GM19240 (cell line): ENCODE measurements at regions not wholly inside any gene's neighbourhood (a gene's known extent, or its start where the extent isn't known, plus 50 kb on each side); places are given as distances from the start of the nearest gene placed in this dataset.

Source experiments
- DNase-seq: peaks from one replicate; pipeline ENCODE4 v3.0.0; 2011; ENCODE audit warnings: low spot score; ENCODE audit not compliant: insufficient read length

- DNase-seq = peak; percentile 39
Observed at GRCh38 chrX:69028006-69028760, 137.1 kb downstream of the PJA1 start.

DNA sequence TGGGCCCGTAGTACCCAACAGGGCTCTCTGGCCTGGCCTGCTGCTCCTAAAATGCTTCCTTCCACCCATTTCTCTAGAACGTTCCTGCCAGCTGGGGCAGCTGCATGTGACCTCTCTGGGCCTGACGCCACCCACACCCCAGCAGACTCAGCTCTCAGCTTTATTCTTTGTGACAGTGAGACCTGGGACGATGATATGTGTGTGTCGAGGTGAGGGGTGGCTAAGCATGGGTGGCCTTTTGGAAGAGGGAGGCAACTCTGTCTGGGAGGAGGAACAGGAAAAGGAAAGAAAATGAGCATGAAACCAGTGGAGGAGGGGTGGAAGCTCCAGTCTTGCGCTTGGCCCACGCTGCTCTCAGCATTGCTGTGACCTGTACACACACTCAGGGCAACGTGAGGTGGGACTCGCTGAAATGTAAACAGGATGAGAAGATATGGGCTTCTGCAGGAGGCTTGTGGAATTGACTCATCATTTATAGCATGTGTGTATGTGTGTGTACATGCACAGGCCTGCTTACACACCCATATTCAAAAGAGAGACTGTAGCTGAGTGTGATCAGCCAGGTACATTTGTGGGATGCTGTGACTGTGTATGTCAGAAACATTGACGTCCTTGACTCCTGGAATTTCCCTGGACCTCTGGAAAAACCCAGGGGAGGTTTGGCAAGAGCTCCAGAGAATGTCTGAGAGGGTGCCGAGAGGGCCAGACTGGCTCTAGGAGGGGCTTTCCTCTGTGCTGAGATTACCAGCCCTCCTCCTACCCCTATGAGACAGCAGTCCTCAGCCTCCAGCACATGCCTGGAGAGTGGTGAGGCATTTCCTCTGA is 137.9 kb downstream of the PJA1 start:
- no peak for DNase-seq

GRCh38 chrX:69025802-69026301 is 139.4 kb downstream of the PJA1 start:
- no peak for DNase-seq

- DNase-seq = no peak
Observed at GRCh38 chrX:69024931-69025330, 140.3 kb downstream of the PJA1 start.

- no peak for DNase-seq
Observed at GRCh38 chrX:69024161-69024736, 141.0 kb downstream of the PJA1 start.

GRCh38 chrX:69022430-69022829 is 142.8 kb downstream of the PJA1 start:
- DNase-seq = no peak

GRCh38 chrX:69021141-69021960 is 143.9 kb downstream of the PJA1 start:
- no peak for DNase-seq

- DNase-seq = no peak
Observed at GRCh38 chrX:69020316-69020715, 144.9 kb downstream of the PJA1 start.

DNA sequence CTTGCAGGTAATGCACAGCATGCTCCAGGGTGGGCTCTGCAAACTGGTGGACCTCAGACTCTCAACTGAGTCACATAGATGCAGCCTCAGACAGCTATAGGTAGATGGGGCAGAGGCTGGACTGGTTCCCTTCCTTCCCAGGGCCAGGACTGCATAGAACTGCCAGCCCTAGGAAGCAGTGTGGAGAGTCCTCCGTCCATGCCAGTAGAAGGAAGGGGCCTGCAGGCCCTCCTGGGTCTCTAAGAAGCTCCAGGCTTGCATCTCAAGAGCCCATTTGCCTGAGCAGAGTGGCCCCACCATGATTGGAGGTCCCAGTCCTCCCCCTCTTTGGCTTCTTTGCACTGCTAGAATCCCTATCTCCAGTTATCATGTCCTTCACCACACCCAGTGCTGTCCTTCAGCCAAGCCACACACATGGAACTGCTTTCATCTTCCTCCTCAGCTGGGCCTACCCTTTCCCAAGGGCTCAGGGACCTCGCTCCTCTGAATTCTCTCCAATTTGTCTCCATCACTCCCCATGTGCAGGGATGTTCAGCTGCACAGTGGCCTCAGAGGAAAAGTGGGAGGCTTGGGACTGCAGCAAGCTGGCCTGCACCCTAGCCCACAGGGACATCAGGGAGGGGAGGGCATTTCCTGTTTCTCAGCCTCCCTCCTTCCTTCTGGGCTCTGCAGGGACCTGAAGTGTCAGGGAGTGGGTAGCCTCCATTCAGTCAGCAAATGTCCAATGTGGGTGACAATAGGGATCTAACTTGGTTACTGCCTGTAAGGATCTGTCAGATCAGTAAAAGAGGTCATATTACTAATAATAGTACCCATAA is 146.0 kb downstream of the PJA1 start:
- DNase-seq = no peak

GRCh38 chrX:69018416-69019072 is 146.7 kb downstream of the PJA1 start:
- no peak for DNase-seq

DNA sequence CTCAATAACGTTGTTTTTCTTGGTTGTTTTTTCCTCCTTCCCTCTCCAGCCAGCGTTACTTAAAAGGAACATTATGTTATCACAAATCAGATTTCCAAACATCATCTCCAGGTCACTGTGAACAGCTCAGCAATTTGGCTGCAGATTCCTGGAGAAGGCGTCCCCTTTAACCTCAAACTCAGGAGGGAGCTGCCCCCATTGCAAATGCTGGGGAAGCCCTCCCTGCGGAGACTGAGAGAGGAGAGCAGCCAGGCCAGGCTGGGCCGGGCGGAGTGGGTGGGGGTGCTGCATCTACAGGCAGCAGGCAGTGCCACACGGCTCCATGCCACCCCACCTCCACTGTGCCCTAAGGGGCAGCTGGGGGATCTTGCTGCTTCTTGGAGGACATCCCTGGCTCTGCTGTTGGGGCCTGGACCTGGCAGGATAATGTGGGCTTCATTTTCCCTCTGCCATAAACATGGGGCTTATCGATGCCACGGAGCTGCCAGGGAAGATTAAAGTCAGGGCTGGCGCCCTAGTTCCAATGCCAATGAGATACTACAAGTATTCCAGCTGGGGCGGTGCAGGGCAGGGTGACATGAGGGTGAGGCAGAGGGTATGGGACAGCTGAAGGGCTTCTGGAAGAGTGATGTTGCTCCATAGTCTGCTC is 148.8 kb downstream of the PJA1 start:
- no peak for DNase-seq

DNA sequence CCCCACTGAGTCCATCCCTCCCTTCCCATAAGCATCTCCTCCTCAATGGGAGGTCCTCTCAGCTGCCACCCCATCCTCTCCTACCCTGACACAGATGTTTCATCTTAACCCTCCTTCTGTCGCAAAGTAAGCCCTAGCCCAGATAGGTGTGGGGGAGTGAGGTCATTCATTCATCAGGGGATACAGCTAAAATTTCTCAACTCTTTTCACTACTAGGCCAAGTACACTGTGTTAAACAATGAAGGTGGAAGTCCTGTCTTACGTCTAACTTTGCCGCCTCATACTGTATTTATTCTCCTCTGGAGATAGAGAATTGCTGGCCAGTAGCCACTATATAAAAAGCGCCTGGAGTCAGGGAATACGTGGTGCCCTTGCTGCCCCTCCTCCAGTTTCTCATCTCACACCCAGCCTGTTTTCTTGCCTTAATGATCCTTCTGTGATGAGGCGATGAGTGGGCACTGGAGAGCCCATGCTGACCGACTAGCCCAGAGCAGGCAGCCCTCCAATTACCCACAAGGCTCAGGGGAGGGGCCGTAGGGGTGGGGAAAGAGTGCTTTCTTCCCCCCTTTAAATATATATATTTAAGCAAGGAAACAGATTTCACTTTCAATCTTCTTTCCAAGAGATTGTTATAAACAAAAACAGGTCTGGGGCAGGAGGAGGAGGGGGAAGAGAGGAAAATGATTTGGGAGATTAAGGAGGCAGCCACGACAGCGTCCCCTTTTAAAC is 149.5 kb downstream of the PJA1 start:
- no peak for DNase-seq

GRCh38 chrX:69015156-69015555 is 150.1 kb downstream of the PJA1 start:
- DNase-seq = no peak

GRCh38 chrX:69014200-69014599 is 151.1 kb downstream of the PJA1 start:
- no peak for DNase-seq

DNA sequence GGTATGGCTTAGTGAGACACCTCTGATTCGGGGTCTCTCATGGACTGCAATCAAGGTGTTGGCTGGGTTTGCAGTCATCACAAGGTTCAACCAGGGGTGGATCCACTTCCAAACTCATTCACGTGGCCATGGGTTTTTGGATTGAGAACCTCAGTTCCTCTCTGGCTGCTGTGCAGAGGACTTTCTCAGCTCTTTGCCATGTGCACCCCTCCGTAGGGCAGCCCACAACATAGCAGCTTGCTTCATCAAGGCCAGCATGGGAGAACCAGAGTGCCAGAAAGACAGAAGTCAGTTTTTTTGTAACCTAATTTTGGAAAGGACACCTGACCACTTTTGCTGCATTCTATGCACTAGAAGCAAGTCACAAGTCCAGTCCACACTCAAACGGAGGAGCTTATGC is 154.9 kb downstream of the PJA1 start:
- DNase-seq = no peak

GRCh38 chrX:69000877-69001276 is 164.4 kb downstream of the PJA1 start:
- DNase-seq = no peak

DNA sequence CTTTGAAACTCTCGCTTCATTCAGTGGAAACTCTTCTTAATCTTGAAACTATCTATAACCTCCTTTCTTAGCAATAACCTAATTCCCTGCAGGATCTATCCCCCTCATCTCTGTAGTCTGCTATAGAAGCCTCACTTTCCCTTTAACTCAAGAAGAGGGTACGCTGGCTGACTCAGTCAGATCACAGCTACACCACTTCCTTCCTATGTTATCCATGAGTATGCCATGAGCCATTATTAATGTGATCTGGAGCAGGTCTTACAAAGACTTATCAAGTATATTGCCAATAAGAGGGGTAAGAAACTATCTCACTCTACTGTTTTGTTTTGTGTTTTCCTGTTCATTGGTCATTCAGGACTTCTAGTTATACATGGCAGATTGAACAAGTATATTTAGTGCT is 165.3 kb downstream of the PJA1 start:
- no peak for DNase-seq

- no peak for DNase-seq
Observed at GRCh38 chrX:68999356-68999755, 165.9 kb downstream of the PJA1 start.

DNA sequence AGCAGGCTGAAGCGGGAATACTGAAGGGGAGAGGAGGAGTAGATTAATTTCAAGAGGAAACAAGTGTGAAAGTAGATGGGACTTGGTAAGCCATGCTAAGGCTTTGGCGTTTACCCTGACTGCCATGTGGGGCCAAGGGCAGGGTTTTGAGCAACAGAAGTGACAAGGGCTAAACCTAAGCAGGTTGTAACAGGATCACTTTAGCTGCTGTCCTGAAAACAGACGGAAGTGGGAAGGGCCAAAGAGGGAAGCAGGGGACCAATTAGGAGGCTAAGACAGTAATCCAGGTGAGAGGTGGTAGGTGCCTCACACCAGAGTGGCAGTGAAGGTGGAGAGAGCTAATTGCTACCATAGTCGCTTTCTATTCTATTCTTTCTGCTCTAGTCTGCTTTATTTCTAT is 166.5 kb downstream of the PJA1 start:
- no peak for DNase-seq
